Ishikawa (cell line): ENCODE measurements at regions not wholly inside any gene's neighbourhood (a gene's known extent, or its start where the extent isn't known, plus 50 kb on each side); places are given as distances from the start of the nearest gene placed in this dataset.

ENCODE experiments used
- CEBPB ChIP-seq: IDR thresholded peaks from 2 replicates; pipeline ENCODE4 v1.6.1; 2012
- CREB1 ChIP-seq: IDR thresholded peaks from 2 replicates; pipeline ENCODE4 v1.6.1; 2012; ENCODE audit warnings: low read depth
- EGR1 ChIP-seq: IDR thresholded peaks from 2 replicates; pipeline ENCODE4 v1.6.1; 2012
- EP300 ChIP-seq: IDR thresholded peaks from 2 replicates; pipeline ENCODE4 v1.6.1; 2012; ENCODE audit warnings: borderline replicate concordance
- FOXM1 ChIP-seq: IDR thresholded peaks from 2 replicates; pipeline ENCODE4 v1.6.1; 2012; ENCODE audit warnings: low read depth, borderline replicate concordance
- NFIC ChIP-seq: IDR thresholded peaks from 2 replicates; pipeline ENCODE4 v1.6.1; 2012
- RAD21 ChIP-seq: IDR thresholded peaks from 2 replicates; pipeline ENCODE4 v1.6.1; 2012; ENCODE audit warnings: low read depth
- TAF1 ChIP-seq: IDR thresholded peaks from 2 replicates; pipeline ENCODE4 v1.6.1; 2012; ENCODE audit warnings: low read depth, mild to moderate bottlenecking
- TCF12 ChIP-seq: IDR thresholded peaks from 2 replicates; pipeline ENCODE4 v1.6.1; 2012; ENCODE audit warnings: low read depth
- TEAD4 ChIP-seq: IDR thresholded peaks from 2 replicates; pipeline ENCODE4 v1.6.1; 2012
- YY1 ChIP-seq: IDR thresholded peaks from 2 replicates; pipeline ENCODE4 v1.6.1; 2012; ENCODE audit warnings: low read depth
- ZBTB7A ChIP-seq: IDR thresholded peaks from 2 replicates; pipeline ENCODE4 v1.6.1; 2012; ENCODE audit warnings: low read depth
- TF ChIP-seq, protein P1 (sequence below): IDR thresholded peaks from 2 replicates; pipeline ENCODE4 v1.6.1; 2012; ENCODE audit warnings: low read depth, mild to moderate bottlenecking
- TF ChIP-seq, protein P2 (sequence below): IDR thresholded peaks from 2 replicates; pipeline ENCODE4 v1.6.1; 2012
- TF ChIP-seq, protein P3 (sequence below): IDR thresholded peaks from 2 replicates; pipeline ENCODE4 v1.6.1; 2012

DNA sequence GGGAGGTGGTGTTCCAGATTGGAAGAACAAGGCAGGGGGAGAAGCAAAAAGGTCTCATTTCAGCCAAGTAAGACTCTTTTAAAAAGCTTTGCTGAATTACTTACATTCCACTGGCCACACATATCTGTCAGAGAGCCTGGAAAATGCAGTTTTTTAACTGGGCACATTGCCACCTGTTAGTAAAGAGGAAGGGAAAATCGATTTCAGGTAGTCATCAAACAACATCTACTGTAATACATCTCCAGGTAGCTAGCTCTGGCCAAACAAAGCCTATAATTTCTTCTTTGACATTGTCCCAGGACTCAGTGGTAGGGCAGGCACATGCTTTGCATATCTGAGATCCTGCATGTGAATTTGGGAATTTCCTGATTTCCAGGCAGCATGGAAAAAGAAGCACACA, 480.7 kb upstream of the SUCLG2 start:
- TF ChIP-seq TCF12 (no peak), EGR1 (no peak), FOXM1 (no peak), TAF1 (no peak), CEBPB (no peak), NFIC (no peak), TEAD4 (no peak), YY1 (no peak), CREB1 (no peak), EP300 (no peak)
- TF ChIP-seq, protein P1, sequence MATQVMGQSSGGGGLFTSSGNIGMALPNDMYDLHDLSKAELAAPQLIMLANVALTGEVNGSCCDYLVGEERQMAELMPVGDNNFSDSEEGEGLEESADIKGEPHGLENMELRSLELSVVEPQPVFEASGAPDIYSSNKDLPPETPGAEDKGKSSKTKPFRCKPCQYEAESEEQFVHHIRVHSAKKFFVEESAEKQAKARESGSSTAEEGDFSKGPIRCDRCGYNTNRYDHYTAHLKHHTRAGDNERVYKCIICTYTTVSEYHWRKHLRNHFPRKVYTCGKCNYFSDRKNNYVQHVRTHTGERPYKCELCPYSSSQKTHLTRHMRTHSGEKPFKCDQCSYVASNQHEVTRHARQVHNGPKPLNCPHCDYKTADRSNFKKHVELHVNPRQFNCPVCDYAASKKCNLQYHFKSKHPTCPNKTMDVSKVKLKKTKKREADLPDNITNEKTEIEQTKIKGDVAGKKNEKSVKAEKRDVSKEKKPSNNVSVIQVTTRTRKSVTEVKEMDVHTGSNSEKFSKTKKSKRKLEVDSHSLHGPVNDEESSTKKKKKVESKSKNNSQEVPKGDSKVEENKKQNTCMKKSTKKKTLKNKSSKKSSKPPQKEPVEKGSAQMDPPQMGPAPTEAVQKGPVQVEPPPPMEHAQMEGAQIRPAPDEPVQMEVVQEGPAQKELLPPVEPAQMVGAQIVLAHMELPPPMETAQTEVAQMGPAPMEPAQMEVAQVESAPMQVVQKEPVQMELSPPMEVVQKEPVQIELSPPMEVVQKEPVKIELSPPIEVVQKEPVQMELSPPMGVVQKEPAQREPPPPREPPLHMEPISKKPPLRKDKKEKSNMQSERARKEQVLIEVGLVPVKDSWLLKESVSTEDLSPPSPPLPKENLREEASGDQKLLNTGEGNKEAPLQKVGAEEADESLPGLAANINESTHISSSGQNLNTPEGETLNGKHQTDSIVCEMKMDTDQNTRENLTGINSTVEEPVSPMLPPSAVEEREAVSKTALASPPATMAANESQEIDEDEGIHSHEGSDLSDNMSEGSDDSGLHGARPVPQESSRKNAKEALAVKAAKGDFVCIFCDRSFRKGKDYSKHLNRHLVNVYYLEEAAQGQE = no peak
- TF ChIP-seq, protein P2, sequence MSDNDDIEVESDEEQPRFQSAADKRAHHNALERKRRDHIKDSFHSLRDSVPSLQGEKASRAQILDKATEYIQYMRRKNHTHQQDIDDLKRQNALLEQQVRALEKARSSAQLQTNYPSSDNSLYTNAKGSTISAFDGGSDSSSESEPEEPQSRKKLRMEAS = no peak
- TF ChIP-seq, protein P3, sequence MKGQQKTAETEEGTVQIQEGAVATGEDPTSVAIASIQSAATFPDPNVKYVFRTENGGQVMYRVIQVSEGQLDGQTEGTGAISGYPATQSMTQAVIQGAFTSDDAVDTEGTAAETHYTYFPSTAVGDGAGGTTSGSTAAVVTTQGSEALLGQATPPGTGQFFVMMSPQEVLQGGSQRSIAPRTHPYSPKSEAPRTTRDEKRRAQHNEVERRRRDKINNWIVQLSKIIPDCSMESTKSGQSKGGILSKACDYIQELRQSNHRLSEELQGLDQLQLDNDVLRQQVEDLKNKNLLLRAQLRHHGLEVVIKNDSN = no peak

DNA sequence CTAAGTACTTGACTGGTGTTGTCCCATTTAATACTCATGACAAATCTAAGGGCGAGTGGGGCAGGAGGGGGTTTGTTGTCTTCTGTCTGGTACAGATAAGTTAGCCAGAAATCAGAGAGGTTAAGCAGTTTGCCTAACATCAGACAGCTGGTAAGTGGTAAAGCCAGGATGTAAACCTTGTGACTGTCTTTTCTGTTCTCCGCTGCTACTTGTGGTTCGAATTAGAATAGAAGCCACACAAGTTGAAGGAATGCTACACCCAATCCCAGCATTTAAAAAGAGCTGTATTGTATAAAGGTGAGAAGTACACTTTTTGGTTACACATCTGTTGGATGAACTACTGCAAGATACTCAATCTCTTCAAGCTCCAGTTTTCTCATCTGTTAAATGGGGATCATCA, 474.7 kb upstream of the SUCLG2 start:
- TF ChIP-seq TAF1 (no peak), CREB1 (no peak), FOXM1 (no peak), RAD21 (no peak), CEBPB (no peak), EGR1 (no peak), ZBTB7A (no peak), NFIC (no peak), TEAD4 (no peak), YY1 (no peak)
- TF ChIP-seq, protein P1 = no peak

DNA sequence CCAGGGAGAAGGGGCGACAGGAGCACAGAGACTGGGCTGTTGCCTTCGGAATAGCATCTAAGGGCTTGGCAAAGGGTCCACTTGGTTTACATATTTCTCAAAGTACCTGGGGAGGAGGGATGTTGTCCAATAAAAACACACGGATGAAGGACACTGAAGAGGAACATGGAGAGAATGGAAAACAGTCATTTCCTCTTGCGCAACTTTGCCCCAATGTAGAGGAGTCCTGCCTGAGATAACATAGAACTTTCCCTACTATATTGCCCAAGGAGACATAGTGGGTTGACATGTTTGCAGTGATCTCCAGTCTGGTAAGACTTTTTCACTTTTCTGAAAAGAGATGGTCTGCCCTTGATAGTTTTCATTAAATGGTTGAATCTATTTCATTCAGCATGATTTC, 468.8 kb upstream of the SUCLG2 start:
- TF ChIP-seq ZBTB7A (no peak), FOXM1 (no peak), RAD21 (no peak), TCF12 (no peak), NFIC (no peak), EP300 (no peak), EGR1 (no peak), YY1 (no peak), CEBPB (no peak), TEAD4 (no peak)
- TF ChIP-seq, protein P1 = no peak
- TF ChIP-seq, protein P3 = no peak

DNA sequence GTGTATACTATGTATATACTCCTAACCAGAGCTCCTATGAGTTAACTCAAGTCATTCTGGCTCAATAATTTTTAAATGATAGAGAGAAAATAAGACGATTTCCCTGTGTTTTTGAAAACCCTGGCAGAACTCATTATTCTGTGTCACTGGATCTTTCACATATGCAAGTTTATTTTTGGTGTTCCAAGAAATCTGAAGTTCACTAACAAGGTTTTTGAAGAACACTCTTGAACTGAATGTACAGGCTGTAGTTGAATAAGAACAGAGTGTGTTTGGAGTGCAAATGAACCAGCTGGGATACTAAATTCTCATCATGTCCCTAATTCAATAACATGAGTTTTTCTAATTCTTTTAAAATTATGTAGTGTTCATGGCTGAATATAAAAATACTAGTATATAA, 466.9 kb upstream of the SUCLG2 start:
- TF ChIP-seq ZBTB7A (no peak), TAF1 (no peak), CEBPB (no peak), YY1 (no peak), EGR1 (no peak), TEAD4 (no peak), NFIC (no peak), CREB1 (no peak)
- TF ChIP-seq, protein P3 = no peak

DNA sequence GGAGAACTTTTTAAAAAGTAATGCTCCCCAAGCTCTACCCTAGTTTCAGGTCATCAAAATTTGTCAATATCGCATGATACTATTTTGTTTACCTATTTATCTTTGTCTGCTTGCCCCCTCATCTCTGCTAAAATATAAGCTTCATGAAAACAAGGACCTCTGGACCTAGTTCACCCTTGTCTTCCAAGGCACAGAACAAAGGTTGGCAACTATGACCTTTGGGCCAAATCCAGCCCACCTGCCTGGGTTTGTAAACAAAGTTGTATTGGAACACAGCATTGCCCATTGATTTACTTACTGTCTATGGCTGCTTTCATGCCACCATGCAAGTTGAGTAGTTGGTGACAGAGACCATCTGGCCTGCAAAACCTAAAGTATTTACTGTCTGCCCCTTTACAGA, 462.2 kb upstream of the SUCLG2 start:
- TF ChIP-seq CEBPB = no peak
- no peak for TF ChIP-seq EGR1
- TF ChIP-seq, protein P2 = no peak
- TF ChIP-seq, protein P1 = no peak
- no peak for TF ChIP-seq TCF12
- no peak for TF ChIP-seq YY1
- no peak for TF ChIP-seq TEAD4
- TF ChIP-seq RAD21 = no peak
- no peak for TF ChIP-seq CREB1
- no peak for TF ChIP-seq NFIC
- TF ChIP-seq, protein P3 = no peak
- no peak for TF ChIP-seq TAF1
- no peak for TF ChIP-seq FOXM1
- TF ChIP-seq EP300 = no peak
- TF ChIP-seq ZBTB7A = no peak
